ENCODE measurements at regions not wholly inside any gene's neighbourhood (a gene's known extent, or its start where the extent isn't known, plus 50 kb on each side); places are given as distances from the start of the nearest gene placed in this dataset.

DNA sequence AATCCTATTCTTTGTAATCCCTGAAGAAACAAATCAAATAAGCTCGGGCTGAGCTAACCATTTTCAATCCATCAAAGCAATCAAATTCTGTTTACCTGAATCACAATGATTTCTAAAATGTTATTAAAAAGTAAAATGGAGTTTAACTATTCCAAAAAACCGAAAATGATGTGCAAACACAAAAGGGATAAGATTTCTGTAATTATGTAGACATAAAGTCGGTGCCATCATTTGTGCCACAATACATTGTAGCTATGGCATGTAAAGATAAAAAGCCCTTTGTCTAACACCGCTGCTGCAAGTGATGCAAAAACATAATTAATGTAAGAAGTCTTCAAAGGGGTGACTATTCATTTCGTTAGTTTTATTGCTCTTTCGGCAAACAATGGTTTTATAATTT, 125.1 kb upstream of the FAM204A start:
- intact Hi-C loops (cut with DNase I): loop anchor here in 1 of 10 donors (10.0 kb wide), 1 partner anchor 972 kb away; no protein-coding TSS in a partner anchor

DNA sequence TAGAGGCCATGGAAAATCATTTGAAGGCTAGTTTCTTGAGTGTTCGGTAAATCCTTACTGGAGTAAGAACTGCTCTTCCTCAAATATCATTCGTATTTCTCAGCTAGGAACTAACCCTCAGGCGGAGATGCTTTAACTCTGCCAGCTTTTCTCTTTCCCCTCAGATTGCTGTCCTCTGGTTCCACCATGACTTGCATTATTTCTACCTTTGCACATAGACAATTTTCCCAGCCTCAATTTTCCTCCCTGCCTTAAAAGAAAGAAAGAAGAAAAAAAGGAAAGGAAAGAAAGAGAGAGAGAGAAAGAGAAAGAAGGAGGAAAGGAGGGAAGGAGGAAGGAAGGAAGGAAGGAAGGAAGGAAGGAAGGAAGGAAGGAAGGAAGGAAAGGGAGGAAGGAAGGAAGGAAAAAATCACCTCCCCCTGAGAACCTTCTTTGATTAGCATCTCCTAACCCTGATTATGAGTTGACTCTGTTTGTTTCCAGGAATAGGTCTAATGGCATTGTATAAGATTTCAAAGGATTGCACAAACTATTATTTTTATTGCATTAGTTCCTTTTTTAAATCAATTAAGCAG, 123.3 kb upstream of the FAM204A start:
- 85 to 91% (median 87%) methylated on average over 3 of the region's 3 CpGs for WGBS, 4 donors
- Histone ChIP-seq H3K27me3 (peaks cover 0 to 29% (median 9%) of the 10 kb centered on the region in 9 donors), H3K36me3 (no peaks in the 10 kb centered on the region), H3K27ac (no peak overlapping the region), H3K9me3 (no peaks in the 10 kb centered on the region), H3K4me1 (no peaks in the 10 kb centered on the region), H3K4me3 (no peak overlapping the region)
- intact Hi-C loops (cut with DNase I): loop anchor here in 1 of 10 donors (10.0 kb wide), 1 partner anchor 971 kb away; no protein-coding TSS in a partner anchor
- no peak for TF ChIP-seq POLR2A (IDR thresholded peaks at IDR 0.05)
- TF ChIP-seq, protein P1, sequence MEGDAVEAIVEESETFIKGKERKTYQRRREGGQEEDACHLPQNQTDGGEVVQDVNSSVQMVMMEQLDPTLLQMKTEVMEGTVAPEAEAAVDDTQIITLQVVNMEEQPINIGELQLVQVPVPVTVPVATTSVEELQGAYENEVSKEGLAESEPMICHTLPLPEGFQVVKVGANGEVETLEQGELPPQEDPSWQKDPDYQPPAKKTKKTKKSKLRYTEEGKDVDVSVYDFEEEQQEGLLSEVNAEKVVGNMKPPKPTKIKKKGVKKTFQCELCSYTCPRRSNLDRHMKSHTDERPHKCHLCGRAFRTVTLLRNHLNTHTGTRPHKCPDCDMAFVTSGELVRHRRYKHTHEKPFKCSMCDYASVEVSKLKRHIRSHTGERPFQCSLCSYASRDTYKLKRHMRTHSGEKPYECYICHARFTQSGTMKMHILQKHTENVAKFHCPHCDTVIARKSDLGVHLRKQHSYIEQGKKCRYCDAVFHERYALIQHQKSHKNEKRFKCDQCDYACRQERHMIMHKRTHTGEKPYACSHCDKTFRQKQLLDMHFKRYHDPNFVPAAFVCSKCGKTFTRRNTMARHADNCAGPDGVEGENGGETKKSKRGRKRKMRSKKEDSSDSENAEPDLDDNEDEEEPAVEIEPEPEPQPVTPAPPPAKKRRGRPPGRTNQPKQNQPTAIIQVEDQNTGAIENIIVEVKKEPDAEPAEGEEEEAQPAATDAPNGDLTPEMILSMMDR (IDR thresholded peaks at IDR 0.05): no peak
- no peak for ATAC-seq
- DNase-seq: no peak

More for the DNA sequence above, 125.1 kb upstream of the FAM204A start:
- H3K27me3 ChIP-seq: peaks cover 0 to 26% (median 5%) of the 10 kb centered on the region in 9 donors
- no peak overlapping the region for H3K4me3 ChIP-seq
- H3K36me3 ChIP-seq: no peaks in the 10 kb centered on the region
- DNase-seq: no peak
- peaks cover 0 to 4% (median 0%) of the 10 kb centered on the region in 12 donors for H3K9me3 ChIP-seq
- no peak overlapping the region for H3K27ac ChIP-seq
- no peak for ATAC-seq
- WGBS, 4 donors: 69 to 76% (median 73%) methylated on average over 6 of the region's 6 CpGs
- no peaks in the 10 kb centered on the region for H3K4me1 ChIP-seq
- TF ChIP-seq, protein P1 (IDR thresholded peaks at IDR 0.05): no peak
- TF ChIP-seq POLR2A (IDR thresholded peaks at IDR 0.05): no peak

DNA sequence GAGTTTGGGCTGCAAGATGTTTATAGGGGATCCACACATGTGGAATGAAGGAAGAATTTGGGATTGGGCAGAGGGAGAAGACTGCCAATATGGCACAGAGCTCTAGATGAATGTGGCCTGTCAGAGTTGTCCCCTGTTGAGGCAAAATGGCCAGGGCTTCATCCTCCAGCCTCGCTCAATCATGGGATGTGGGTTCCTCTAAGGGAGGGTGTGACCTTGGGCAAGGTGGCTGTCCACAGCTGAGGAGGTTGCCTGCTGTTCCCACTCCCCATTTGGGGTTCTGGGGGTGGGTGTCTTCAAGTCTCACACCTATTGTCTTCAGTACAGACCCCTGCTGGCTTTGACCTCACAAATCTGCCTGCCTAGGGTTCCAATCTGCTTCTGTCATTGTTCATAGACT, 121.6 kb upstream of the FAM204A start:
- Histone ChIP-seq H3K9me3 (no peaks in the 10 kb centered on the region), H3K4me3 (no peak overlapping the region), H3K27ac (no peak overlapping the region), H3K27me3 (peaks cover 0 to 40% (median 9%) of the 10 kb centered on the region in 9 donors), H3K4me1 (no peaks in the 10 kb centered on the region), H3K36me3 (no peaks in the 10 kb centered on the region)
- no peak for DNase-seq
- 45 to 71% (median 62%) methylated on average over 1 of the region's 1 CpG for WGBS, 4 donors
- no peak for ATAC-seq
- no peak for TF ChIP-seq POLR2A (IDR thresholded peaks at IDR 0.05)
- TF ChIP-seq, protein P1 (IDR thresholded peaks at IDR 0.05): no peak
- intact Hi-C loops (cut with DNase I): loop anchor here in 1 of 10 donors (10.0 kb wide), 1 partner anchor 969 kb away; no protein-coding TSS in a partner anchor

DNA sequence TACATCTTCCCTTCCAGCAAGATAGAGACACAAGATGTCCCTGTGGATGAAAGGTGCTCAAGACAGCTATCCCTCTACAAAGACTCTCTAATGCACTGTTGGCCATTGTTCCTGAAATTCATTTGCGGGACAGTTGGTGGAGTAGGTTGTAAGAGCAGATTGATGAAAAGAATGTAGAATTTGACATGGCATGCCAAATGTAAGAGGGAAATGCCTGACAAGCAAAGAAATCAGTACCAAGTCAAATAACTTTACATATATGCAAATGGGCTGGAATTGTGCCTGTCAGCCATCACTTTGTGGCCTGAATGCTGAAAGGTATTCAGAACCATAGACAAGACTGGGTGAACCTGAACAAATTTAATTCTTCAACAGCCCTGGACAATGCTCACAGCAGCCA, 120.3 kb upstream of the FAM204A start:
- WGBS, 4 donors: 94 to 100% (median 98%) methylated on average over 1 of the region's 1 CpG
- H3K9me3 ChIP-seq: no peaks in the 10 kb centered on the region

More for the DNA sequence above, 120.3 kb upstream of the FAM204A start:
- Histone ChIP-seq H3K4me3 (no peak overlapping the region), H3K27me3 (peaks cover 0 to 47% (median 9%) of the 10 kb centered on the region in 9 donors), H3K27ac (no peak overlapping the region), H3K36me3 (no peaks in the 10 kb centered on the region), H3K4me1 (no peaks in the 10 kb centered on the region)
- no peak for ATAC-seq
- intact Hi-C loops (cut with DNase I): loop anchor here in 1 of 10 donors (10.0 kb wide), 1 partner anchor 968 kb away; no protein-coding TSS in a partner anchor
- DNase-seq: no peak
- TF ChIP-seq, protein P1 (IDR thresholded peaks at IDR 0.05): no peak
- no peak for TF ChIP-seq POLR2A (IDR thresholded peaks at IDR 0.05)

All from heart left ventricle (tissue), 16 donors.